PC-3 (cell line): ENCODE measurements at regions not wholly inside any gene's neighbourhood (a gene's known extent, or its start where the extent isn't known, plus 50 kb on each side); places are given as distances from the start of the nearest gene placed in this dataset.

Experiments used
- EZH2 ChIP-seq: fragments of 300-600 bp; sonication (generic); IDR thresholded peaks from one replicate; pipeline ENCODE4 v1.6.1; 2017; ENCODE audit warnings: antibody characterized with exemption, mild to moderate bottlenecking, low read length; ENCODE audit not compliant: unreplicated experiment
- TF ChIP-seq, protein P1 (sequence below): fragments of 300-600 bp; sonication (generic); conservative IDR thresholded peaks from 2 replicates; pipeline ENCODE4 v1.5.1; 2017; ENCODE audit warnings: antibody characterized with exemption, low read depth, mild to moderate bottlenecking, low read length

GRCh38 chr17:14776791-14777190, 475.9 kb downstream of the HS3ST3B1 start:
- TF ChIP-seq, protein P1, sequence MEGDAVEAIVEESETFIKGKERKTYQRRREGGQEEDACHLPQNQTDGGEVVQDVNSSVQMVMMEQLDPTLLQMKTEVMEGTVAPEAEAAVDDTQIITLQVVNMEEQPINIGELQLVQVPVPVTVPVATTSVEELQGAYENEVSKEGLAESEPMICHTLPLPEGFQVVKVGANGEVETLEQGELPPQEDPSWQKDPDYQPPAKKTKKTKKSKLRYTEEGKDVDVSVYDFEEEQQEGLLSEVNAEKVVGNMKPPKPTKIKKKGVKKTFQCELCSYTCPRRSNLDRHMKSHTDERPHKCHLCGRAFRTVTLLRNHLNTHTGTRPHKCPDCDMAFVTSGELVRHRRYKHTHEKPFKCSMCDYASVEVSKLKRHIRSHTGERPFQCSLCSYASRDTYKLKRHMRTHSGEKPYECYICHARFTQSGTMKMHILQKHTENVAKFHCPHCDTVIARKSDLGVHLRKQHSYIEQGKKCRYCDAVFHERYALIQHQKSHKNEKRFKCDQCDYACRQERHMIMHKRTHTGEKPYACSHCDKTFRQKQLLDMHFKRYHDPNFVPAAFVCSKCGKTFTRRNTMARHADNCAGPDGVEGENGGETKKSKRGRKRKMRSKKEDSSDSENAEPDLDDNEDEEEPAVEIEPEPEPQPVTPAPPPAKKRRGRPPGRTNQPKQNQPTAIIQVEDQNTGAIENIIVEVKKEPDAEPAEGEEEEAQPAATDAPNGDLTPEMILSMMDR = no peak
- TF ChIP-seq EZH2 = no peak
